SU-DHL-6 (cell line): ENCODE measurements at regions not wholly inside any gene's neighbourhood (a gene's known extent, or its start where the extent isn't known, plus 50 kb on each side); places are given as distances from the start of the nearest gene placed in this dataset.

ENCODE experiments used
- H2AFZ ChIP-seq: fragments of 200-600 bp; sonication (generic); 2 replicates; pipeline ENCODE4 v1.6.1; 2014; ENCODE audit warnings: low read depth, mild to moderate bottlenecking, moderate library complexity, mixed read lengths, antibody characterized with exemption, low read length; ENCODE audit not compliant: severe bottlenecking
- H3F3A ChIP-seq: fragments of 200-600 bp; shearing (Covaris generic); 2 replicates; pipeline ENCODE4 v1.6.0; 2016; ENCODE audit warnings: antibody characterized with exemption, mild to moderate bottlenecking; ENCODE audit not compliant: insufficient read depth
- H3K27ac ChIP-seq: fragments of 200-600 bp; sonication (generic); 2 replicates; pipeline ENCODE4 v1.5.1; 2016; ENCODE audit warnings: low read depth, mild to moderate bottlenecking, low read length, moderate library complexity, mixed read lengths
- H3K27me3 ChIP-seq: fragments of 200-600 bp; sonication (generic), shearing (Covaris generic); 2 replicates; pipeline ENCODE4 v1.6.0; 2014; ENCODE audit warnings: mild to moderate bottlenecking, low read length
- H3K36me3 ChIP-seq: fragments of 200-600 bp; sonication (generic); 2 replicates; pipeline ENCODE4 v1.6.1; 2014; ENCODE audit warnings: mild to moderate bottlenecking, low read length, mixed read lengths
- H3K4me2 ChIP-seq: fragments of 300-600, 200-600 bp; shearing (Covaris generic), sonication (generic); 2 replicates; pipeline ENCODE4 v1.6.0; 2014; ENCODE audit warnings: low read length, low read depth, mild to moderate bottlenecking; ENCODE audit not compliant: poor library complexity, severe bottlenecking
- H3K4me3 ChIP-seq: fragments of 200-600 bp; sonication (generic); 2 replicates; pipeline ENCODE4 v1.5.1; 2014; ENCODE audit warnings: antibody characterized with exemption, low read length, mild to moderate bottlenecking, mixed read lengths; ENCODE audit not compliant: insufficient read depth, poor library complexity, severe bottlenecking
- H3K79me2 ChIP-seq: fragments of 200-600 bp; sonication (generic); 2 replicates; pipeline ENCODE4 v1.6.1; 2014; ENCODE audit warnings: mild to moderate bottlenecking, low read length, moderate library complexity; ENCODE audit not compliant: insufficient read depth
- H3K9ac ChIP-seq: fragments of 200-600 bp; sonication (generic); 2 replicates; pipeline ENCODE4 v1.7.0; 2014; ENCODE audit warnings: mild to moderate bottlenecking, low read length
- H3K9me2 ChIP-seq: fragments of 200-600 bp; sonication (generic); replicated peaks from 2 replicates; pipeline ENCODE4 v1.6.1; 2014; ENCODE audit warnings: low read length; ENCODE audit not compliant: insufficient read depth
- H3K9me3 ChIP-seq: fragments of 200-600 bp; sonication (generic); 2 replicates; pipeline ENCODE4 v1.6.1; 2014; ENCODE audit warnings: low read length, mixed read lengths; ENCODE audit not compliant: insufficient read depth
- H4K20me1 ChIP-seq: fragments of 200-600 bp; sonication (generic); 2 replicates; pipeline ENCODE4 v1.6.1; 2014; ENCODE audit warnings: low read depth, mild to moderate bottlenecking, antibody characterized with exemption, low read length, moderate library complexity, mixed read lengths
- EZH2phosphoT487 ChIP-seq: fragments of 200-600 bp; sonication (generic), shearing (Covaris generic); conservative IDR thresholded peaks from 2 replicates; pipeline ENCODE4 v1.6.1; 2018; ENCODE audit warnings: mild to moderate bottlenecking, antibody characterized with exemption, low read length, moderate library complexity, mixed read lengths
- TF ChIP-seq, protein P1 (sequence below): fragments of 200-600 bp; sonication (generic); IDR thresholded peaks from one replicate; pipeline ENCODE4 v1.5.1; 2017; ENCODE audit warnings: antibody characterized with exemption, mild to moderate bottlenecking, low read length, moderate library complexity; ENCODE audit not compliant: insufficient read depth, poor library complexity, severe bottlenecking

GRCh38 chr22:27445881-27446280 is 355.7 kb downstream of the MN1 start:
- H3K27ac ChIP-seq: no peak overlapping the region
- TF ChIP-seq, protein P1, sequence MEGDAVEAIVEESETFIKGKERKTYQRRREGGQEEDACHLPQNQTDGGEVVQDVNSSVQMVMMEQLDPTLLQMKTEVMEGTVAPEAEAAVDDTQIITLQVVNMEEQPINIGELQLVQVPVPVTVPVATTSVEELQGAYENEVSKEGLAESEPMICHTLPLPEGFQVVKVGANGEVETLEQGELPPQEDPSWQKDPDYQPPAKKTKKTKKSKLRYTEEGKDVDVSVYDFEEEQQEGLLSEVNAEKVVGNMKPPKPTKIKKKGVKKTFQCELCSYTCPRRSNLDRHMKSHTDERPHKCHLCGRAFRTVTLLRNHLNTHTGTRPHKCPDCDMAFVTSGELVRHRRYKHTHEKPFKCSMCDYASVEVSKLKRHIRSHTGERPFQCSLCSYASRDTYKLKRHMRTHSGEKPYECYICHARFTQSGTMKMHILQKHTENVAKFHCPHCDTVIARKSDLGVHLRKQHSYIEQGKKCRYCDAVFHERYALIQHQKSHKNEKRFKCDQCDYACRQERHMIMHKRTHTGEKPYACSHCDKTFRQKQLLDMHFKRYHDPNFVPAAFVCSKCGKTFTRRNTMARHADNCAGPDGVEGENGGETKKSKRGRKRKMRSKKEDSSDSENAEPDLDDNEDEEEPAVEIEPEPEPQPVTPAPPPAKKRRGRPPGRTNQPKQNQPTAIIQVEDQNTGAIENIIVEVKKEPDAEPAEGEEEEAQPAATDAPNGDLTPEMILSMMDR: no peak
- TF ChIP-seq EZH2phosphoT487: no peak
- no peaks in the 10 kb centered on the region for H3K79me2 ChIP-seq
- no peak overlapping the region for H2AFZ ChIP-seq
- H3K36me3 ChIP-seq: no peaks in the 10 kb centered on the region
- H3F3A ChIP-seq: no peaks in the 10 kb centered on the region
- H3K9me3 ChIP-seq: no peaks in the 10 kb centered on the region
- H3K27me3 ChIP-seq: no peaks in the 10 kb centered on the region
- H3K4me2 ChIP-seq: no peak overlapping the region
- H3K9ac ChIP-seq: no peak overlapping the region
- H3K9me2 ChIP-seq: no peaks in the 10 kb centered on the region
- no peaks in the 10 kb centered on the region for H4K20me1 ChIP-seq
- H3K4me3 ChIP-seq: no peak overlapping the region

- H3K4me3 ChIP-seq: no peak overlapping the region
- H3K27ac ChIP-seq: no peak overlapping the region
- no peak overlapping the region for H2AFZ ChIP-seq
Measured at GRCh38 chr22:27447289-27447688, 354.3 kb downstream of the MN1 start.

DNA sequence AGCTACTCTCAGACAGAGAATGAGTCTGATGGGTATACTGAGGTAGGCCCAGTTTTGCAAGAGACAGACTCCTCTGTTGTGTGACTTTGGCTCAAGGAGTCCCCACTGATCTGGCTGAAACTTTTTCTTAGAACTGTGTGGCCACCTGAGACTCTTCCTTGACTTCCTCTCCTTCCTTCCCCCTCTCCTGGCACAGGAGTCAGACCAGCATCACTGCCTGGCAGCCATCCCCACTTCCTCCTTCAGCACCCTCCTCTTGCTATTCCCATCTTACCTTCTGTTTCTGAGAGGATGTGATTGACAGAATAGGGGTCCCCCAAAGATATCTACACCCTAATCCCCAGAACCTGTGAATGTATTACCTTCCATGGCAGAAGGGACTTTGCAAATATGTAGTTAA is 351.1 kb downstream of the MN1 start:
- H3K27ac ChIP-seq: no peak overlapping the region
- H2AFZ ChIP-seq: no peak overlapping the region
- no peak overlapping the region for H3K4me2 ChIP-seq
- no peak for TF ChIP-seq EZH2phosphoT487
- TF ChIP-seq, protein P1: no peak
- no peaks in the 10 kb centered on the region for H3K9me3 ChIP-seq
- H3K4me3 ChIP-seq: no peak overlapping the region
- H3K9me2 ChIP-seq: no peaks in the 10 kb centered on the region
- H3F3A ChIP-seq: no peaks in the 10 kb centered on the region
- H3K9ac ChIP-seq: no peak overlapping the region
- no peaks in the 10 kb centered on the region for H3K36me3 ChIP-seq
- no peaks in the 10 kb centered on the region for H3K27me3 ChIP-seq
- no peaks in the 10 kb centered on the region for H3K79me2 ChIP-seq
- H4K20me1 ChIP-seq: no peaks in the 10 kb centered on the region

More at GRCh38 chr22:27447289-27447688, 354.3 kb downstream of the MN1 start:
- TF ChIP-seq, protein P1: no peak
- TF ChIP-seq EZH2phosphoT487: no peak
- Histone ChIP-seq H3K4me2 (no peak overlapping the region), H3K27me3 (no peaks in the 10 kb centered on the region), H3K79me2 (no peaks in the 10 kb centered on the region), H3K9ac (no peak overlapping the region), H3K9me2 (no peaks in the 10 kb centered on the region), H3K9me3 (no peaks in the 10 kb centered on the region), H3F3A (no peaks in the 10 kb centered on the region), H4K20me1 (no peaks in the 10 kb centered on the region), H3K36me3 (no peaks in the 10 kb centered on the region)

DNA sequence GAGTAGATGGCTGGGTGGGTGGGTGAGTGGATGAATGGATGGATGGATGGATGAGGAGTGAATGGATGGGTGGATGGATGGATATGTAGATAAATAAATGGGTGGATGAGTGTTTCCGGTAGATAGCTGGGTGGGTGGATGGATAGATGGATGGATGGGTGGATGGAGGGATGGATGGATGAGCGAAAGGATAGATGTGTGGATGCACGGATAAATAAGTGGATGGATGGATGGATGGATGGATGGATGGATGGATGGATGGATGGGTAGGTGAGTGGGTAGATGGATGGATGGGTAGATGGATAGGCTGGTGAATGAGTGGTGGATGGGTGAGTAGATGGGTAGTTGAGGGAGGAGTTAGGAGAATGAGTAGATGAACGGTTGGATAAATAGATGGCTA is 349.3 kb downstream of the MN1 start:
- no peaks in the 10 kb centered on the region for H3K27me3 ChIP-seq
- H3K9me3 ChIP-seq: no peaks in the 10 kb centered on the region
- no peak overlapping the region for H2AFZ ChIP-seq
- H3K79me2 ChIP-seq: no peaks in the 10 kb centered on the region
- H3F3A ChIP-seq: no peaks in the 10 kb centered on the region
- no peak overlapping the region for H3K27ac ChIP-seq
- H3K9me2 ChIP-seq: no peaks in the 10 kb centered on the region
- H3K9ac ChIP-seq: no peak overlapping the region
- H3K36me3 ChIP-seq: no peaks in the 10 kb centered on the region
- TF ChIP-seq EZH2phosphoT487: no peak
- TF ChIP-seq, protein P1: no peak
- H3K4me2 ChIP-seq: no peak overlapping the region
- no peak overlapping the region for H3K4me3 ChIP-seq
- no peaks in the 10 kb centered on the region for H4K20me1 ChIP-seq
